H1 (cell line): ENCODE measurements at regions not wholly inside any gene's neighbourhood (a gene's known extent, or its start where the extent isn't known, plus 50 kb on each side); places are given as distances from the start of the nearest gene placed in this dataset.

Experiments used
- EP300 ChIP-seq, 2 experiments: IDR thresholded peaks; 1 replicate in 1 of 2; 2 replicates in 1 of 2; pipeline ENCODE4 v1.6.1; 2011 to 2012; ENCODE audit warnings: low read depth in 2 of 2, low read length in 2 of 2, mild to moderate bottlenecking in 2 of 2, borderline replicate concordance in 1 of 2, inconsistent platforms in 1 of 2, moderate library complexity in 1 of 2
- RNF2 ChIP-seq: fragments of 200-900, 300-1000 bp; sonication (generic); IDR thresholded peaks from 2 replicates; pipeline ENCODE4 v1.7.1; 2016; ENCODE audit warnings: borderline replicate concordance, low read depth, mild to moderate bottlenecking, antibody characterized with exemption, low read length; ENCODE audit not compliant: poor library complexity, severe bottlenecking; ENCODE audit errors: missing control alignments
- SIN3A ChIP-seq, 2 experiments: IDR thresholded peaks in 1 of 2; conservative IDR thresholded peaks in 1 of 2; 2 replicates each; pipeline ENCODE4 v1.6.1; 2011 to 2012; ENCODE audit warnings: low read length in 2 of 2, improper control_type of control experiment in 1 of 2, low read depth in 1 of 2, mild to moderate bottlenecking in 1 of 2
- SP1 ChIP-seq: IDR thresholded peaks from 2 replicates; pipeline ENCODE4 v1.6.1; 2011; ENCODE audit warnings: low read depth, low read length
- TCF12 ChIP-seq: IDR thresholded peaks from 2 replicates; pipeline ENCODE4 v1.6.1; 2011; ENCODE audit warnings: low read depth, mild to moderate bottlenecking, low read length
- TF ChIP-seq, protein P1 (sequence below), 3 experiments: IDR thresholded peaks; 1 replicate in 2 of 3; 2 replicates in 1 of 3; pipeline versions ENCODE4 v1.5.1 to v1.6.1; 2011; ENCODE audit warnings: low read length in 3 of 3, mild to moderate bottlenecking in 3 of 3, inconsistent platforms in 2 of 3, low read depth in 1 of 3, moderate library complexity in 1 of 3; ENCODE audit not compliant: insufficient read depth in 1 of 3; ENCODE audit errors: control extremely low read depth in 1 of 3
- TF ChIP-seq, protein P2 (sequence below): IDR thresholded peaks from 2 replicates; pipeline ENCODE4 v1.6.1; 2012; ENCODE audit warnings: low read length, inconsistent platforms

GRCh38 chr2:62407838-62408237 is 98.2 kb downstream of the TMEM17 start:
- TF ChIP-seq RNF2 (no peak), SIN3A (conservative IDR thresholded peaks at IDR 0.05 in 1 of 2, IDR thresholded peaks at IDR 0.05 in 1 of 2; ENCODE audit: low read depth in 1 of 2, low read length in 2 of 2) (no peak), TCF12 (no peak), EP300 (IDR thresholded peaks at IDR 0.05; ENCODE audit: borderline replicate concordance in 1 of 2, low read depth in 2 of 2, low read length in 2 of 2) (no peak), SP1 (no peak)
- TF ChIP-seq, protein P1, sequence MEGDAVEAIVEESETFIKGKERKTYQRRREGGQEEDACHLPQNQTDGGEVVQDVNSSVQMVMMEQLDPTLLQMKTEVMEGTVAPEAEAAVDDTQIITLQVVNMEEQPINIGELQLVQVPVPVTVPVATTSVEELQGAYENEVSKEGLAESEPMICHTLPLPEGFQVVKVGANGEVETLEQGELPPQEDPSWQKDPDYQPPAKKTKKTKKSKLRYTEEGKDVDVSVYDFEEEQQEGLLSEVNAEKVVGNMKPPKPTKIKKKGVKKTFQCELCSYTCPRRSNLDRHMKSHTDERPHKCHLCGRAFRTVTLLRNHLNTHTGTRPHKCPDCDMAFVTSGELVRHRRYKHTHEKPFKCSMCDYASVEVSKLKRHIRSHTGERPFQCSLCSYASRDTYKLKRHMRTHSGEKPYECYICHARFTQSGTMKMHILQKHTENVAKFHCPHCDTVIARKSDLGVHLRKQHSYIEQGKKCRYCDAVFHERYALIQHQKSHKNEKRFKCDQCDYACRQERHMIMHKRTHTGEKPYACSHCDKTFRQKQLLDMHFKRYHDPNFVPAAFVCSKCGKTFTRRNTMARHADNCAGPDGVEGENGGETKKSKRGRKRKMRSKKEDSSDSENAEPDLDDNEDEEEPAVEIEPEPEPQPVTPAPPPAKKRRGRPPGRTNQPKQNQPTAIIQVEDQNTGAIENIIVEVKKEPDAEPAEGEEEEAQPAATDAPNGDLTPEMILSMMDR (IDR thresholded peaks at IDR 0.05; ENCODE audit: control extremely low read depth in 1 of 3, insufficient read depth in 1 of 3, low read depth in 1 of 3, low read length in 3 of 3): no peak
- TF ChIP-seq, protein P2, sequence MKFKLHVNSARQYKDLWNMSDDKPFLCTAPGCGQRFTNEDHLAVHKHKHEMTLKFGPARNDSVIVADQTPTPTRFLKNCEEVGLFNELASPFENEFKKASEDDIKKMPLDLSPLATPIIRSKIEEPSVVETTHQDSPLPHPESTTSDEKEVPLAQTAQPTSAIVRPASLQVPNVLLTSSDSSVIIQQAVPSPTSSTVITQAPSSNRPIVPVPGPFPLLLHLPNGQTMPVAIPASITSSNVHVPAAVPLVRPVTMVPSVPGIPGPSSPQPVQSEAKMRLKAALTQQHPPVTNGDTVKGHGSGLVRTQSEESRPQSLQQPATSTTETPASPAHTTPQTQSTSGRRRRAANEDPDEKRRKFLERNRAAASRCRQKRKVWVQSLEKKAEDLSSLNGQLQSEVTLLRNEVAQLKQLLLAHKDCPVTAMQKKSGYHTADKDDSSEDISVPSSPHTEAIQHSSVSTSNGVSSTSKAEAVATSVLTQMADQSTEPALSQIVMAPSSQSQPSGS: no peak
